ENCODE measurements at regions not wholly inside any gene's neighbourhood (a gene's known extent, or its start where the extent isn't known, plus 50 kb on each side); places are given as distances from the start of the nearest gene placed in this dataset.
"Not testable (repeated sequence)": the region's sequence is repeated elsewhere in the genome, so short reads cannot be mapped to it uniquely, and the experiment has no call there.

DNA sequence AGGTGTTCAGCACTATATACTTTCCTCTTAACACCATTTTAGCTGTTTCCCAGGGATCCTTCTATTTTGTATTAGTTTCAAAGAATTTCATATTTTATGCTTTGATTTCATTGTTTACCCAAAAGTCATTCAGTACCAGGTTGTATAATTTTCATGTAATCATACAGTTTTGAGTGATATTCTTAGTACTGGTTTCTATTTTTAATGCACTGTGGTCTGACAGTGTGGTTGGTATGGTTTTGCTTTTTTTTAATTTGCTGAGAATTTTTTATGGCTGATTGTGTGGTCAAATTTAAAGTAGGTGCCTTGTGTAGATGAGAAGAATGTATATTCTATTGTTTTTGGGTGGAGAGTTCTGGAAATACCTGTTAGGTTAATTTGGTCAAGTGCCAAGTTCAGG lies 323.4 kb upstream of the EPHA6 start:
- DNase-seq, result no peak

DNA sequence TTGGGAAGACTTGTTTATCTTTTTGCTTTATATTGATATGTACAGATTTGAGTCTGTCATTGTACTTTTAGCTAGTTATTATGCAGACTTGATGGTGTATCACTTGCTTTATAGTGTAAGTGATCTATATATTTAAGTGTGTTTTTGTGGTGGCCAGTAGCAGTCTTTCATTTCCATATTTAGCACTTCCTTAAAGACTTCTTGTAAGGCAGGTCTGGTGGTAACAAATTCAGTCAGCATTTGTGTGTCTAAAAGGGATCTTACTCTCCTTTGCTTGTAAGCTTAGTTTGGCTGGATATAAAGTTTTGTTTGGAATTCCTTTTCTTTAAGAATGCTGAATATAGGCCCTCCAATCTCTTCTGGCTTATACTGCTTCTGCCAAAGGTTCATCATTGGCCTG lies 322.5 kb upstream of the EPHA6 start:
- DNase-seq, result no peak

DNA sequence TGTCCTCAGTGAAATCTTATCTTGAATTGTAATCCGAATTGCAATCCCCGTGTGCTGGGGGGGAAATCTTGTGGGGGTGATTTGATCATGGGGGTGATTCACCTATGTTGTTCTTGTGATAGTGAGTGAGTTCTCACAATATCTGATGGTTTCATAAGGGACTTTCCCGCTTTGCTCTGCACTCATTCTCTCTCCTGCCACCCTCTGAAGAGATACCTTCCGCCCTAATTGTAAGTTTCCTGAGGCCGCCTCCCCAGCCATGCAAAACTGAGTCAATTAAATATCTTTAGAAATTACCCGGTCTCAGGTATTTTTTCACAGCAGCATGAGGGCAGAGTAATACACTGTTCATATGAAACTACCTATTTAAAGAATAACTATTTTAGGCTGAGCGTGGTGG lies 304.1 kb upstream of the EPHA6 start:
- DNase-seq, result no peak

DNA sequence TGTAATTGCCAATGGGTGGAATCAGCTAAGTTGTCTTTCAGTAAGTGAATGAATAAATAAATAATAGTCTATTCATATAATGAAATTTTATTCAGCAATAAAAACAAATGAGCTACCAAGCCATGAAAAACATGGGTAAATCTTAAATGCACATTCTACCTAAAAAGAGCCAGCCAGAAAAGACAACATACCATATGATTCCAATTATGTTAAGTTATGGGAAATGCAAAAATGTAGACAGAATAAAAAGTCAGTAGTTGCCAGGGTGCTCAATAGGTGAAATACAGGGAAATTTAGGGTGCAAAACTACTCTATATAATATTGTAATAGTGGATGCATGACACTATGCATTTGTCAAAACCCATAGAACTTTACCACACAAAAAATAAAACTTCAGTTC lies 277.2 kb upstream of the EPHA6 start:
- DNase-seq, result no peak

DNA sequence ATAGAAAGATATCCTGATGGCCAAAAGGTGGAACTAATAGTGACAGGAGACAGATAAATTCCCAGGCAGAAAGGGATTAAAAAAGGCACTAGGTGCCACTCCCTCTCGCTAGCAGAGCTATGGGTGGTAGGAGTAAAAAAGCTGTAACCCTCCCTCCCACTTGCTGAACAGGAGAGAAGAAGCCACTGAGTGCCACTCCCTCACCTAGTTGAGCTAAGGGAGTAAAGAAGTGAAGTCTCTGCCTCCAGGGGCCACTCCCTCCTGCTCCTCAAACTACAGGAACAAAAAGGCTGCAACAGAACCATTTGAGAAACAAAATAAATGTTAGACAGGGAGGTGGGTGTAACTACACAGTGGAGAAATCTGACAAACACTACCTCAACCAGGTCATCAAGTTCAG lies 276.2 kb upstream of the EPHA6 start:
- DNase-seq, result no peak

DNA sequence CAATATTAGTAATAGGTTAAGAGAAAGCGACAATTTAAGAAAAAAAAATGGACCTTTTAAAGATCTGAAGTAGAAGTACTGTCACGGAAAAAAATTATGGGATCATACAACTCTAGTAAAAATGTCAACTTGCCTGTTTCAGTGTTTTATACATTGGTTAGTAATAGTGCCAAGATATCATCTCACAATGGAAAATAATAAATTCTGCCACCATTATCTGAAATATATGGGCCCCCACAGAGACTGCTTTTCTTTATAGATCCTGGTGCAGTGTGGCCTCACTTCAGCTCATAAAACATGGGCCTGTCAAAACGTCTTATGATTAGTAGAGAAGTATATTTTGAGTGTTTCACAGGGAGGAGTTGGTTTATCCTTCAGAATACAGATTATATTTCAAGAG lies 266.3 kb upstream of the EPHA6 start:
- no peak for DNase-seq

DNA sequence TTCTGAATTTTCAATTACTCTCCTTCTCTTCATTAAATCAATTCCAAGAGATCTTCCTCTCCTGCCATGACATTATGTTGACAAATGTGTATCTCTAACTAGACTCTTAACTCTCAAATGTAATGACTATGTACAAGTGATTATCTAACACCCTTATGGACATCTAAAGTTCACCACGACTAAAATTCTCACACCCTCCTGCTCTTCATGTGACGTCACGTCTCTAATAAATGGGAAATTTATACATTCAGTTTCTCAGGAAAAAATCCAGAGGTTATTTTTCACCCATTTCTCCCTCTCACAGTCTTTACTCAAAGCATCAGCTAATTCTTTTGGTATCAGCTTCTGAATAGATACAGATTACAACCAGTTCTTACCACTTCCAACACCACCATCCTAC lies 237.5 kb upstream of the EPHA6 start:
- DNase-seq, result no peak

DNA sequence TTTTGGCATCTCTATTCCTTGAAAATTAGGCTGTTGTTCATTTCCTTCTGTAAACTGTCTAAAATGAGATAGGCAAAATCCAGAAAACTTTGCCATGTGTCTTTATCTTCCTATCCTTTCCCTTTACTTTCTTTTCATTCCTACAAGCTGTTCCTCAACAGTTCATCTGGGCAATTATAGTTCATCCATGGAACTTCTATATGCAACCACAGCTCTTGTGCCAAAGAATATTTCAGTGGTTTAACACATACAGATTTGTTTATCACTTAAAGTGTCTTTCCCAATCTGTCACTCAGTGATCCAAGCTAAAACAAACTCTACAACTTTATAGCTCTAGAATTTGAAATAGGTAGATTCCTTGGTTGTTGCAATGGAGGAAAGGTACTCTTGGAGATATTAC lies 230.3 kb upstream of the EPHA6 start:
- DNase-seq, result no peak

DNA sequence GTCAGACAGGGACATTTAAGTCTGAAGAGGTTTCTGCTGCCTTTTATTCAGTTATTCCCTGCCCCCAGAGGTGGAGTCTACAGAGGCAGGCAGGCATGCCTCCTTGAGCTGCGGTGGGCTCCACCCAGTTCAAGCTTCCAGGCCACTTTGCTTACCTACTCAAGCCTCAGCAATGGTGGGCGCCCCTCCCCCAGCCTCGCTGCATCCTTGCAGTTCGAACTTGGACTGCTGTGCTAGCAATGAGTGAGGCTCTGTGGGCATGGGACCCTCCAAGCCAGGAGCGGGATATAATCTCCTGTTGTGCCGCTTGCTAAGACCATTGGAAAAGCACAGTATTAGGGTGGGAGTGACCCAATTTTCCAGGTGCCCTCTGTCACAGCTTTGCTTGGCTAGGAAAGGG lies 207.5 kb upstream of the EPHA6 start:
- DNase-seq, result not testable (repeated sequence)

DNA sequence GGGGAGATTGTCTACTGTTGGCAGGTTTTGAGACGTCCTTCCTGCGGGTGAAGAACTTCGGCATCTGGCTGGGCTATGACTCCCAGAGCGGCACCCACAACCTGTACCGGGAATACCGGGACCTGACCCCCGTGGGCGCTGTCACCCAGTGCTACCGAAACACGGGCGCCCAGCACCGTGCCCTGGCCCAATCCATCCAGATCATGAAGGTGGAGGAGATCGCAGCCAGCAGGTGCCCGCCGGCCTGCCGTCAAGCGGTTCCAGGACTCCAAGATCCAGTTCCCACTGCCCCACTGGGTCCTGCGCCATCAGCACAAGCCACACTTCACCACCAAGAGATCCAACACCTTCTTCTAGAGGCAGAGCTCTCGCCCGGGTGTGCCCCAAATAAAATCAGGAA lies 194.9 kb upstream of the EPHA6 start:
- DNase-seq, result no peak

DNA sequence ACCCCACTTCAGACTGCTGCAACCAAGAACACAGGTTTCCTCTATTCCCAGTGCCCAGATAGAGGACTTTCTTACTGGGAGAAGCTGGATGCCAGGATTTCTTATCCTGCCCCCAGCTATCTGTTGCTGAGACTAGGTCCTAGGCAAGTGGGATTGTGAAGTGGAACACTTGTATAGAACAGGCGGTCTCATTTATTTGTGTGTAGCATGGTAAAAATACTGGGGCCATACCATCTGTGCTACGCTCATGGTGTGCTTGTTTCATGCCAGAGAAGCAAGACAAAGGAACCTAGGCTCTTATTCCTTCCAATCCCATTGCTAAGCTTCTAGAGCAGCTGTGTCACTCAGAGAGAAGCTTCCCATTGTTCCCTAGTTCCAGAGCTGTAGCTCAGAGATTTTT lies 191.5 kb upstream of the EPHA6 start:
- DNase-seq, result no peak

DNA sequence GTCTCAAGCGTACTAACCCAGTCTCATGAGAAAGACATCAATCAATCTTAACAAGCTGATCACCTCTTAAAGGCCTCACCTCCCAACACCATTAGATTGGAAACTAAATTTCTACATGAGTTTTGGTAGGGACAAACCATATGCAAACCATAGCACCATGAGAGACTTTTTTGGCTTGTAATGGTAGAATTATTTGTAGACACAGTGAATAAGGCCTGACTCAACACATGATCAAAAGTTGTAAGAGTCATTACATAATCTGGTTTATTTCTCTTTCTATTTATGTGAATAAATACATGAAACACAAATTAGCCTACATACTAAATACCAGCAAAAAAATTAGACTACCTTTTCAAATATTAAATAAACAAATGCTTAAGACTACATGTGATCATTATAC lies 183.3 kb upstream of the EPHA6 start:
- DNase-seq, result no peak

DNA sequence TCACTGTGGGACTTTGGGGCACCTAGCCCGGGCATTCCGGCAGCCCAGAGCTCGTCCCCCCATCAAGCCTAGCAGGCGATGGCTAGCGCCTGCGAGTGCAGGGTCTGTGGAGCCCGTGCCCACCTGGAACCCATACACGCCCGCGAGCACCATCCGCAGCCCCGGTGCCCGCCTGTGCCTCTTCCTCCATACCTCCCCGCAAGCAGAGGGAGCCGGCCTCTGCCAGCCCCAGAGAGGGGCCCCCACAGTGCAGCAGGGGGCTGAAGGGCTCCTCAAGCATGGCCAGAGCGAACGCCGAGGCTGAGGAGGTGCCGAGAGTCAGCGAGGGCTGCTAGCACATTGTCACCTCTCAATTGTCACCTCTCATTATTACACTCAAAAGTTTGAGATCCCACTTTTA lies 167.8 kb upstream of the EPHA6 start:
- no peak for DNase-seq

DNA sequence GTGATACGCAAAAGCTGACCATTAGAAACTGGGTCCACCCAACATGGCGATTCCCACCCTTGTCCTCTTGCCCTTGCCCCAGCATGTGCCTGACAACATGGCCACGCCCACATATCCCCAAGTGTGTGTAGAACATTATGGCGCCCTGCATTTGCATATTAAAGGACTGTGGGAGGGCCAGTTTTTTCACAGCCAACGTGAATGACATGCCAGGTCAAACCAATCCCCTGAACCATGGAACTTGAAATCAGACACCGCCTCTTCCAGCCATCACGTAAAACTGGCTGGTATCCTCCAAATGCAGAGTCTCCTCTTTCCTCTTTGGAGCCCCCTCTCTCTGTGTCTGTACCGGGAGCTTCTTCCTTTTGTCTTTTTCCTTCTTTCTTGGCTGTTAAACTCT lies 156.7 kb upstream of the EPHA6 start:
- DNase-seq, result no peak

DNA sequence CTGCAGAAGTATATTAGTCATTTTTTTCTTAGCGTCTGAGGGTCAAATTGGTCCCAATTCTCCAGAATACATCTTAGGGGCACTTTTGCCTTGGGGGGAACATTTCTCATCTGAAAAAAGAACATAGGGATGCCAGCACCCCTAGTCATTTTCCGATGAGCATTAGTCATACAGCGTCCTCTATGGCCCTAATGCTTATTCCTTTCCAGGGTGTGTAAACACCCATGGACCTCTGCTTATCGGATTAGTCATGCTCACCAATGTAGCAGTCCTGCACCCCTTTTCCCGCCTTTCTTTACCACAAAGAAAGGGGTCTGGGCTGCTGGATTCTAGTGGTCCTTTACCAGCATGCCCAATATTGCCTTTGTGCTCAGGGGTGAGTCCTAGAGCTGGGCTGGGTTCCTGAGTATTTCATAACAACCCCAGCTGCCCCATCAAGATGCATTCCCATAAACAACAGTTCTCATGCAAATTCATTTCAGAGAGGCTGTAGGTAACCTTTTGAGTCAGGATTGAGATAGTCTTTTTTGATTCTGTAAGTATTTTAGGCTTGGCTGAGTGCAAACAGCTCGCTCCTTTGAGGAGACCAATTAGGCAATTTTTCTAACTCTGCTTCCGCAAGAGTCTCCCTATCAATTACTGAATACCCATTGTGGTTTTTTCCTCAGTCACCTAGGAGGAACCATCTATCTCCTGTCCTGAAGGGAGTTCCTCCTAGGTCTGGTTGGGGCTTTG lies 142.4 kb upstream of the EPHA6 start:
- DNase-seq, result not testable (repeated sequence)

DNA sequence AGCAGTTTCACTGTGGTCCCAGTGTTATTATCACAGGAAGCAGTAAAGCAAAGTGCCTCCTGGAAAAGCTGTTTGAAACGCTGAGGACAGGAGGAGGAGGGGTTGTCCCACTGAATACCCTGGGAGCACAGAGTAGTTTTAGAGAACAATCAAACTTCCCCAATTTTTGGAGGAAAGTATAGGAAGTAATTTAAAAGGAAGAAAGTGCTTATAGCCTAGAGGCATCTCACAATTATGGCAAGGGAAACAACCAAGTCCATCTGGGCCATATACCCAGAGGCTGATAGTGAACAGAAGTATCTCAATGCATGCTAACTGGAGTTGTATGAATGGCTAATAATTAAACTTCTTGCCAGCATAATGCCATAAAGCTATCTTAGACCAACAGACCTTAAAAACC lies 137.2 kb upstream of the EPHA6 start:
- DNase-seq, result no peak

DNA sequence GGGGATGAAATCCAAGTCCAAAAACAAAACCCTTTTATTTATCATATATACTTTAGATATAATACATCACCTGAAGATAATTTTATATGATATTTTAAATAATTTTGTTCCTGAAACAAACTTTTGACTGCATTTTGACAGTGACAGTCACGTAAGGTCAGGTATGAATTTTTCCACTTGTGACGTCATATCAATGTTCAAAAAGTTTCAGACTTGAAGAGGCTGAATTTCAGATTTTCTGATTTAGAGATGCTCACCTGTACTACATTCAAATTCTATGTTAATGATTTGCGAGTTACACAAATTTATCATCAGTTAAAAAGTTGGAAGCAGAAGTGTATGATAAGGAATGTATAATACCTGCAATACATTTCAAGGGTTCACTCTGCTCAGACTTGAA lies 136.1 kb upstream of the EPHA6 start:
- no peak for DNase-seq

DNA sequence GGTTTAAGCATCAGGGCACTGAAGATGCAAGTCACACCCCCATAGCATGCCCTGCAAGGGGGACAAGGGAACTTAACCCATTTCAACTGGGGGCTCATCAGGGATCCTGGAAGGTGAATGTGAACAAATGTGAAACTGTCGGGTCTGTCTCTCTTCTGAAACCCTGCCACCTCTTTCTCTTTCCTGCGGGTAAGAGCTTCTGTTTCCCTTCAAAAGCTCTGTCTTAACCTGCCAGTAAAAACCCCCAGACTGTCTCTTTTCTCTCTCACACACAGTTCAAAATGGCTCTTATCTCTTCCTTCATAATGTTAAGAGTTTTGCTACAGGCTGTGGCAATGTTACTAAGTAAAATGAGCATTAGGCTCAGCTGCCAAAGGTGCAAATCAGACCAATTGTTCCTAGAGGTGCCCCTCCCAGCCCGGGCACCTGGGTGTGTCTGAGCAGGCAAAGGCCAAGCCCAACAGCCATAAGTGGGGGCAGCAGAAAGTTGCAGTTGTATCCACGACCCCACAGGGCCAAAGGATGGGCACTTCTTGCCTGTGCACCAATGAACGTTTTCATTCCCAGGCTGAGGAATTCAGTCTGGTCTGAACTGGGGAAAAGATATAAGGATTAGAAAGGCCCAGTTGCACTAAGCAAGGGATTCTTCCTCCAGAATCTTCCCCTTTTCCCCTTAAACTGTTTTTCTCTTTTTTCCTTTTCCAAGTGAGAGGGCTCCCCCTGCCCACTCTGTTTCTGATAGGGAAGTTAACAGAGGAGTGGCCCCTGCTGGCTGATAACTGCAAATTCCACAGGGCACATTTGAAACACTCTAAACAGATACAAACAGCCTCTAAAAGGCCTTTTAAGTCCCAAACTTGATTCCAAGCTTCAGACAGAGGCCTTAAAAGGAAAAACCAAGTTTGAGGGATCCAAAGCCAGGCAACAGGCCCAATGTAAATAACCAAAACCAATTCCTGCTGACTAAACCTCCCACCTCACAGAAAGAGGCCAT lies 113.8 kb upstream of the EPHA6 start:
- DNase-seq, result no peak

DNA sequence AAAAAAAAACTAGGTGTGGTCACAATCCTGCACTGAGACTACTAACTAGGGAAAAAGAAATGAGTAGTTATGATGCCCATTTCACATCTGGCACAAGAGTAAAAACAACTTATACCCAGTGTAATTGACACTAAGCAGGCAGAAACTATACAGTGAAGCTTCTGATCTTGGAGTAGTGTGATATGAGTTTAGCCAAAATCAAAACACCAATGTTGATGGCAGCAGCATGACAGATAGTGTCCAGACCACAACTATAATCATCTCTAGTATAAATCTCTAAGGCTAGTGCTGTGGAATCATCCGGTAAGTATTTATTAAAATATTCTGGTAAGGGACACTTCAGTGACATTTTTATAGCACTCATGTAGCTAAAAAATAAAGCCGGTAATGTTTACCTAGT lies 108.5 kb upstream of the EPHA6 start:
- no peak for DNase-seq

DNA sequence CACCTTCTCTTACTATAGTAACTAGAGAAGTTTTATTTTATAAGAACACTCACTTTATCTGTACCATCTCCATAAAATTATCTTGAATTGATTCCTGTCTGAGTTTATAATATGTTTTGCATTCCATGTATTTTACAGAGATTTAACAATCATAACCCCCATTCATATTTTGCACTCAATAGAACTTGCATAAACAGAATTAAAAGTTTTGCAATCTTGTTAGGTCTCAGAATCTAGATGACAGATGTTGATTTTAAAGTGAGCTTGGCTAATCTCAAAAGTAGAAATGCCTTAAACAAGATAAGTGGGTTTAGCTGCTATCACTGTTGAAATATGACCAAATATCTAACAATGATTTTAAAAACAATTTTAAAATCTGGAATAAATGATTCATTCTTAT lies 107.9 kb upstream of the EPHA6 start:
- DNase-seq, result no peak

DNA sequence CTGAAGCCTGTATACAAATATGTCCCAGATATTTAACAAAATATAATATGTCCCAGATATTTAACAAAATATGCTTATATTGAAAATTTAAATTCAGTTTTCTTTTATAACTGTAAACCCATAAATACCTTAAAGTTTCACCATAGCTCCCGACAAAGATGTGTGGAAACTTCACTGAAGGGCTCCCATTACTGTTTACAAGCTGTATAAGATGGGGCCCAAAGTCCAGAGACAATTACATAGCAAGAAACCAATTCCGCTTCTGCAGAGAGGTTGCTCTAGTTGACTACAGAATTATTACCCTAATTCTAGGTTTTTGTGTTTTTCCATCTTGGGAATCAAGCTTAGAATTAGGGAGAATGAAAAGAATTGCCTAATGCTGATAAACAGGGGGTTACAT lies 102.6 kb upstream of the EPHA6 start:
- no peak for DNase-seq

DNA sequence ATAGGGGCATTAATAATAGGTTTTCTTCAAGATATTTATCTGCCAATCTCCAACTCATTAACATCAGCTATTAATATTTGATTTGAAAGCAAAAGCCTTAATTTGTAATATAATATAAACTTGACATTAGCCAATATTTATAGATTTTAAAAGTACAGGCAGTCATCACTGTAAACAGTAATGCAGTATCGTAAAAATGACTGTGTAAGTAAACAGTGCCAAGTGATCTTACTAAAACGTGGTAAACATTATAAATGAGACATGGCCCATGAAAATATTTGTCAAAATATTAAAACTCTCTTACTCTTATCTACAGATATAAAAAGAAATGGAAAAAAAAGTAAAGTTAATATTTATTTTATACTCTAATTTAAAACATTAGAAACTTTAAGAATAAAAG lies 101.6 kb upstream of the EPHA6 start:
- no peak for DNase-seq

DNA sequence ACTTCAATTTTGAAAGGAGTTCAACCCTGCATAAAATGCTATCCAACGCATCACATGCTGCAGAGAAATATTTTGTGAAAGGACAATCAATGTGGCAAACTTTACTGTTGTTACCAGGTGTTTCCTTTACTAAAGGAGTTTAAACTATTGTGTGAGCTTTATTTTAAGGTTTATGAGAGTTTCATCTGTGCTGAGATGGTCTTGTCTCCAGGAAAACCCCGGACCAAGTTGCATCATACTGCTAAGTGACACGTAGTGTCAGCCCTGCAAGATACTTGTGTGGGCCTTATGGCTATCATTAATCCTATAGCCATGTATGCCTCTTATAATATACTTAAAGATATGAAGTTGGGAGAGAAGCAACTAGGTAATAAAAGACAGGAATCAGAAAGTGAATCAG lies 94.5 kb upstream of the EPHA6 start:
- DNase-seq, result no peak

DNA sequence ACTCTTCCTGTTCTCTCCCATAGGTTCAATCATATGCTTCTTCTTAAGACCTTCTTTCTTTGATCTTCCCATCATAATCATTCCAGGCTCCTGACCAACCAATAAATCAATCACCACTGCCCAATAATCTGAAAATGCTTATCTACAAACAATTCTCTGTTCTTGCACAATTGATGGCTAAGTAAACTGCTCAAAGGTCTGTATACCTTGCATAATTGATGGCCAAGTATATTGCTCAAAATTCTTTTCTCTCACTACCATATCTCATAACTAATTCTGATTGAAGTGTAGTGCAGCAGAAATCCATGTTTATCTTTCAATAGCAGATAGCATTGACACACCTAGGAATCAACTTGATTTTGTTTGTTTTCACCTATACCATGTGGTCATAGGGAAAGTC lies 83.4 kb upstream of the EPHA6 start:
- DNase-seq, result no peak

Measured in NCI-H1092 treated with DMSO at 0.1 percent for 48 hours (cell line).